Neural progenitor cell (in vitro differentiated cells): ENCODE measurements at regions not wholly inside any gene's neighbourhood (a gene's known extent, or its start where the extent isn't known, plus 50 kb on each side); places are given as distances from the start of the nearest gene placed in this dataset.

Experiments
- CTCF ChIP-seq: fragments of 200-600 bp; sonication (generic); IDR thresholded peaks from 2 replicates; pipeline ENCODE4 v1.5.1; 2017; ENCODE audit warnings: antibody characterized with exemption, mild to moderate bottlenecking
- EZH2 ChIP-seq: fragments of 200-600 bp; sonication (generic); IDR thresholded peaks from 2 replicates; pipeline ENCODE4 v1.6.1; 2017; ENCODE audit warnings: antibody characterized with exemption, mild to moderate bottlenecking, moderate library complexity
- EZH2phosphoT487 ChIP-seq: fragments of 200-600 bp; sonication (generic); IDR thresholded peaks from 2 replicates; pipeline ENCODE4 v1.6.1; 2017; ENCODE audit warnings: antibody characterized with exemption

GRCh38 chrX:113492895-113493294 lies 652.3 kb upstream of the AMOT start:
- TF ChIP-seq CTCF (no peak), EZH2 (no peak), EZH2phosphoT487 (no peak)
